Spinal cord (tissue), 9 donors: ENCODE measurements at regions not wholly inside any gene's neighbourhood (a gene's known extent, or its start where the extent isn't known, plus 50 kb on each side); places are given as distances from the start of the nearest gene placed in this dataset.
A peak's percentile ranks its signal among the peaks of the same experiment; 100 is the strongest.
"Not testable (repeated sequence)": the region's sequence is repeated elsewhere in the genome, so short reads cannot be mapped to it uniquely, and the experiment has no call there.

Source experiments
- DNase-seq, 6 donors: peaks; one replicate each; pipeline versions ENCODE4 v3.0.0 to v3.0.0-alpha.2; 2013 to 2015; ENCODE audit warnings: low spot score in 6 of 6, low read depth in 4 of 6
- H3K27ac ChIP-seq: one replicate; pipeline ENCODE4 v1.5.1; 2013; ENCODE audit warnings: low read depth, low read length, control low read depth
- H3K27me3 ChIP-seq: one replicate; pipeline ENCODE4 v1.6.1; 2013; ENCODE audit warnings: low read length; ENCODE audit not compliant: control insufficient read depth, insufficient read depth
- H3K36me3 ChIP-seq: one replicate; pipeline ENCODE4 v1.6.1; 2013; ENCODE audit warnings: low read length; ENCODE audit not compliant: control insufficient read depth, insufficient read depth
- H3K4me1 ChIP-seq: one replicate; pipeline ENCODE4 v1.6.1; 2013; ENCODE audit warnings: low read length; ENCODE audit not compliant: control insufficient read depth, insufficient read depth
- H3K4me3 ChIP-seq: one replicate; pipeline ENCODE4 v1.5.1; 2013; ENCODE audit warnings: low read depth, low read length, control low read depth
- H3K9me3 ChIP-seq: one replicate; pipeline ENCODE4 v1.6.1; 2013; ENCODE audit warnings: low read length; ENCODE audit not compliant: control insufficient read depth, insufficient read depth
- WGBS: methylation state at CpG from one replicate; pipeline ENCODE4 v1.1.5; 2013; ENCODE audit warnings: missing lambda C conversion rate; ENCODE audit not compliant: insufficient coverage; 5-methylcytosine and 5-hydroxymethylcytosine counted together
- donor health status: healthy.

DNA sequence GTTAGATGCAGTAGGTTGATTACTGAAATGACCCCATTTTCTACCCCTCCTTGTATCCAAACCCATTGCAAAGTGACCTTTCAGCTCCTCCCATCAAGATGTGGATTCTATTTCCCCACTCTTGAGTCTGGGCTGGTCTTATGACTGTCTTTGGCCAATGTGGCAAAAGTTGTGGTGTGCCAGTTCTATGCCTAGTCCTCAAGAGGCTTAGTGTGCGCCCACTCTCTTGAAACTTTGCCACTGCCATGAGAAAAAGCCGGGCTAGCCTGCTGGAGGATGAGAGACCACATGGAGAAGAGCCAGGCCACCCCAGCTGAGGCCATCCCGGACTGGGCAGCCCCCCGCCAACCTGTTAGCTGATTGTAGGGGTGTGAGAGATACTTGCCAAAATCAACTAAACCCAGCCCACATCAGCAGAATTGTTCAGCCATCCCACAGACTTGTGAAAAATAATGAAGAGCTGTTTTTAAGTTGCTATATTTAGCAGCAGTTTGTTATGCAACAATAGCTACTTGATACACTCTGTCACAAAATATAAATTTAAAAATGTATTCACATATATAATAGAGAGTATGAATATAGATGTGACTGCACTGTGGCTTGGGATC lies 131.0 kb upstream of the PALS2 start:
- no peak for DNase-seq
- Histone ChIP-seq H3K4me3 (no peak overlapping the region), H3K4me1 (no peaks in the 10 kb centered on the region), H3K27ac (no peak overlapping the region), H3K27me3 (no peaks in the 10 kb centered on the region), H3K9me3 (no peaks in the 10 kb centered on the region), H3K36me3 (no peaks in the 10 kb centered on the region)
- WGBS = 89% methylated on average over 1 of the region's 4 CpGs

DNA sequence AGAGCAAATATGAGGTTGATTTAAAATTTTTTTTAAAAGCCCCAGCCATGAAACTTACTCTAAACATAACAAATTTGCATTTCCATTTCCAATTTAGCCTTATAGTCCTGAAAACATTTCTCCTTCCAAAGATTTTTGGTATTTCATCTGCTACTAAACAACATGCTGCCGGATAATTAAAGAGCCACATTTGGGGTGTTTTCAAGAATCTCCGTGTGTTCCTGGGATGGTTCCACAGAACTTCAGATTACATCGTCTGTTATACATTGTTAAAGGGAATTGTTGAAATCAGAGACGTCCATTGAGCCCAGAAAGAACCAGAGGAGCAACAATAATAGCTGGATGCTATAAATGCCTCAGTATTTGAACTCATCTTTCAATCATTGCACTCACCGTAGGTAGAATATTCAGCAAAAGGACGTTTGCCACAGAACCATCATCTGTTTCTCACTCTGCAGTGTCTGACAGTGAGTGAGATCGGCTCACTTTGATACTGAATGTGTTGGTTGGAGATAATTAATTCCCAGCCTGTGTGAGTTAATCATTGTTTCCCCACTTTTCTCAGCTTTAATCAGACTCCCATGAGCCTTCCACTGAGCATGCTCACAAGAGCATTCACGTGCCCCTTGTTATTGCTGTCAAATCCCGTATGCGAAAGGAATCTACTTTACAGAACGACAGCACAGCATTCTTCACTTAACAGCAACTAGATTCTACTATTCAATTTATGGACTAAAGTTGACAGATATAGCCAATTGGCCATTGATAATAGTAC lies 128.4 kb upstream of the PALS2 start:
- Histone ChIP-seq H3K9me3 (no peaks in the 10 kb centered on the region), H3K36me3 (no peaks in the 10 kb centered on the region), H3K27ac (no peak overlapping the region), H3K27me3 (no peaks in the 10 kb centered on the region), H3K4me1 (no peaks in the 10 kb centered on the region), H3K4me3 (no peak overlapping the region)
- DNase-seq = peak in 2 of 6 donors; percentile 24 to 83
- no CpG with 5 or more reads among the region's 11 CpGs for WGBS

DNA sequence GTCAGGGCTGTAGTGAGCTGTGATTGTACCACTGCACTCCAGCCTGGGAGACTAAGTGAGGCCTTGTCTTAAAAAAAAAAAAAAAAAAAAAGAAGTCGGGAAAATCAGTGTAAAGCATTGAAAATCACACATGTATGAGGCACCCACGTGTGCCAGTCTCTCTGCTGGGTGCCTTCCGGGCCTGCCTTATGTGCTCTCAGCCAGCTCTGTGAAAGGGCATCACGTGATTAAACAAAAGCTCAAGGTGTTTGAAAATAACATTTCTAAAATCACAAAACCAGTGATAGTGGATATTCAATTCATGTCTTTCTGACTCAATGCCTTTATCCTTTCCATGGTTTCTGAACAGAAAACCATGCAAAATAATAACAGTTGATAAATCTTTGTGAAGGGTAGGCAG lies 125.2 kb upstream of the PALS2 start:
- no peak overlapping the region for H3K27ac ChIP-seq
- no peak overlapping the region for H3K4me3 ChIP-seq
- H3K9me3 ChIP-seq = no peaks in the 10 kb centered on the region
- no peaks in the 10 kb centered on the region for H3K36me3 ChIP-seq
- no peak for DNase-seq
- WGBS = no CpG with 5 or more reads among the region's 4 CpGs
- H3K4me1 ChIP-seq = no peaks in the 10 kb centered on the region
- H3K27me3 ChIP-seq = no peaks in the 10 kb centered on the region

- not testable (repeated sequence) for H3K27me3 ChIP-seq, H3K27ac ChIP-seq, H3K36me3 ChIP-seq, H3K4me1 ChIP-seq, DNase-seq, H3K4me3 ChIP-seq, H3K9me3 ChIP-seq
- WGBS = 80% methylated on average over 1 of the region's 5 CpGs
Observed at GRCh38 chr7:24449416-24449815, 123.8 kb upstream of the PALS2 start.

GRCh38 chr7:24455813-24456525 lies 117.3 kb upstream of the PALS2 start:
- H3K27me3 ChIP-seq = no peaks in the 10 kb centered on the region
- DNase-seq = no peak
- H3K4me3 ChIP-seq = no peak overlapping the region
- no peaks in the 10 kb centered on the region for H3K9me3 ChIP-seq
- H3K27ac ChIP-seq = no peak overlapping the region
- WGBS = 83% methylated on average over 1 of the region's 6 CpGs
- H3K4me1 ChIP-seq = no peaks in the 10 kb centered on the region
- no peaks in the 10 kb centered on the region for H3K36me3 ChIP-seq

DNA sequence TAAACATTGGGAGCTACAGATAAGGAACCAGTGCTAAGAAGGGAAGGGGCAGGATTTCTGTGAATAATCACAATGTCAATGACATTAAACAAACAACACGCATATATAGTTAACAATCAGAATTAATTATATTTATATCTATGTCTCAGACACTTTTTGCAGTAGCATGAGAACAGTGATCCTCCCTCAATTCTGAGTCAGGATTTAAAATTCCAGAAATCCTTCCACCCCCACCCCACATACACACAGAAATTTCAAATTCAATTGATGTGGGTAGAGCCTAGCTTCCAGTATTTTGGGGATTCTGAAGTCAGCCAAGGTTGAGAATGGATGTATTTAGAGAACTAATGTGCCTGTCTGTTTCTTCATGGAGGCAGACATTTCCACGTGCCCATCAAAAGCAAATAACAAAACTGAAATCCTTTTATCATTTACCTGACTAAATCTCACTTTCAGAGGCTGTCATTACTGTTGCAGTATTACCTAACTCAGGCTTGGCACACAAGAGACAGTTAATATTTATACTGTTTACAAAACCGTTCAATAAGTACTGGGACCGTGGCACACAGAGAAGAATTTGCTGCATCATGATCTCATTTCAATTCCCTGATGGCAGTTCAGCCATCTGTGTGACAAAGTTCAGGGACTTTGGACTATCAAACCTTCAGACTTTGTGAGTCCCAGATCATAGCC lies 116.6 kb upstream of the PALS2 start:
- H3K9me3 ChIP-seq = no peaks in the 10 kb centered on the region
- DNase-seq = no peak
- no peaks in the 10 kb centered on the region for H3K4me1 ChIP-seq
- H3K4me3 ChIP-seq = no peak overlapping the region
- H3K36me3 ChIP-seq = no peaks in the 10 kb centered on the region
- no peaks in the 10 kb centered on the region for H3K27me3 ChIP-seq
- WGBS = 70% methylated on average over 3 of the region's 4 CpGs
- no peak overlapping the region for H3K27ac ChIP-seq

DNA sequence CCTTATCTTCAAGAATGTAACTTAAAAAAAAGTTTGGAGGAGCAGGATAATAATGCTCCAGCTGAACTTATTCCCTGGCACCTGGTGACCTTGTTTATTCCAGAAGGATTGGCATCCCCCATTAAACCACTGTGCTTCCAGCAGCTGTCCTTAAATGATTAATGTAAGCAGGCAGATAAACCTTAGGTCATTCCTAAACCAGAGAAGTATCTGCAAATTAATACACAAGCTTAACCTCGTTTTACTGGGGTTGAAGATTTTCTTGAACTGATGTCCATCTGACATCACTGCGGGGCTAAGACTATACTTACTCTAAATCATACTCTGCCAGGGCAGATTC lies 116.1 kb upstream of the PALS2 start:
- no peak overlapping the region for H3K27ac ChIP-seq
- no peak overlapping the region for H3K4me3 ChIP-seq
- no peaks in the 10 kb centered on the region for H3K9me3 ChIP-seq
- H3K4me1 ChIP-seq = no peaks in the 10 kb centered on the region
- H3K36me3 ChIP-seq = no peaks in the 10 kb centered on the region
- no peaks in the 10 kb centered on the region for H3K27me3 ChIP-seq
- WGBS = 100% methylated on average over 1 of the region's 2 CpGs
- no peak for DNase-seq

- H3K9me3 ChIP-seq = no peaks in the 10 kb centered on the region
- no peak for DNase-seq
- H3K4me3 ChIP-seq = no peak overlapping the region
- no peaks in the 10 kb centered on the region for H3K27me3 ChIP-seq
- no peak overlapping the region for H3K27ac ChIP-seq
- no peaks in the 10 kb centered on the region for H3K4me1 ChIP-seq
- no peaks in the 10 kb centered on the region for H3K36me3 ChIP-seq
- no CpG with 5 or more reads among the region's 2 CpGs for WGBS
Observed at GRCh38 chr7:24462117-24462516, 111.1 kb upstream of the PALS2 start.

- no CpG with 5 or more reads among the region's 2 CpGs for WGBS
- H3K4me1 ChIP-seq = no peaks in the 10 kb centered on the region
- DNase-seq = no peak
- H3K4me3 ChIP-seq = no peak overlapping the region
- no peak overlapping the region for H3K27ac ChIP-seq
- no peaks in the 10 kb centered on the region for H3K27me3 ChIP-seq
- H3K9me3 ChIP-seq = no peaks in the 10 kb centered on the region
- H3K36me3 ChIP-seq = no peaks in the 10 kb centered on the region
Observed at GRCh38 chr7:24462984-24463383, 110.3 kb upstream of the PALS2 start.
